T-helper 2 cell (primary cell): ENCODE measurements at regions not wholly inside any gene's neighbourhood (a gene's known extent, or its start where the extent isn't known, plus 50 kb on each side); places are given as distances from the start of the nearest gene placed in this dataset.

Experiments
- DNase-seq, 5 experiments: peaks; one replicate each; pipeline versions ENCODE4 v3.0.0 to v3.0.0-alpha.2; 2012 to 2022

GRCh38 chr20:58109126-58109880 lies 119.2 kb downstream of the ANKRD60 start:
- no peak for DNase-seq

DNA sequence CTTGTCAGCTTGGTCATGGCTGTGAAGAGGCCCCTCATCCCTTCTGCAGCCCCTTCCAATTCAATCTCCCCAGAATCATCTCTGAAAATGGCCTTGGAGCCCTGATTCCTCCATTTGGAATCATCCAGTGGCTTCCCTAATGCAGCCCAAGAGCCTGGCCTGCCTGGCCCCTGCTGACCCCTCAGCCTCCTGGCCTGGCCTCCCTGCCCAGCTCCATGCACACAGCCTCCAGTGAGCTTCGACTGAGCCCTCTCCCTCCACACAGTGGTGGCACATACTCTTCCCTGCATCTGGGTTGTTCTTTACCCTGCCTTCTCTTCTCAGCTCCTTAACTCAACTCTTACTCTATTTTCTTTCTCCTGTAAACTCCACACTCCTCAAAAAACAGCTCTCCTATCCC lies 120.9 kb downstream of the ANKRD60 start:
- no peak for DNase-seq

DNA sequence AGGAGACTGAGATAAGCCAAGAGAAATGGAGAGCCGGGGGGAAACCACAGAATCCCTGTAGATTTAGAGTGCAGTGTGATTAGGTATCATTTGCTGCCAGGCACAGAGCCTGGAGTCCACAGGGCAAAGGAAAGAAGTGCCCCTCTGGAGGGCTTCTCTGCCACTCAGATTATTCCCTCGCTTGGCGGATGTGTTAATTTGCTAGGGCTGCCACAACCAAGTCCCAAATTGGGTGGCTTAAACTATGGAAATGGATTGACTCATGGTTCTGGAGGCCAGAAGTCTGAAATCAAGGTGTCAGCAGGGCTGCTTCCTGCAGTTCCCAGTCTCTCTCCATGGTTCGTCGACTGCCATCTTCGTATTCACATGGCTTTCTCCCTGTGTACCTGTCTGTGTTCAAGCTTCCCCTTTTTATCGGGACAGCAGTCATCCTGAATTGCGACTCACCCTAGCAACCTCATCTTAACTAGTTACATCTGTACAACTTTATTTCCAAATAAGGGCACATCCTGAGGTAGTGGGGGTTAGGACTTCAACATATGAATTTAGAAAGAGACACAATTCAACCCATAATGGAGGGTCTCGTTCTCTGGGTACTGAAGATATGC lies 122.2 kb downstream of the ANKRD60 start:
- no peak for DNase-seq

DNA sequence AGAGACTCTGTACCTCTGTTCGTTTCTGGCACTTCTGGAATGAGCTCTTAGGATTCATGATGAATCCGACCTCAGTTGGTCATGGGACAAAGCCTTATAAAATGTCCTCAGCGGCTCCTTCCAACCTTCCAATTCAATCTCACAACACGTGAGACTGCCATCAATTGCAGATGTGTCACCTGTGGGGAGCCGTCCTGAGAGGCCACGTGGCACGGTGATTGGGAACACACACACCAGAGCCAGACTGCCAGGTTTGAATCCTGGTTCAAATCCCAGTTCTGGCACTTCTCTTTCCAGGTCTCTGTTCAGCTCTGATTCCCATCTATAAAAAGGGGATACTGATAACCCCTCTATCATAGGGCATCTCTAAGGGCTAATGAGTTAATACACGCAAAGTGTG lies 124.5 kb downstream of the ANKRD60 start:
- DNase-seq = no peak

DNA sequence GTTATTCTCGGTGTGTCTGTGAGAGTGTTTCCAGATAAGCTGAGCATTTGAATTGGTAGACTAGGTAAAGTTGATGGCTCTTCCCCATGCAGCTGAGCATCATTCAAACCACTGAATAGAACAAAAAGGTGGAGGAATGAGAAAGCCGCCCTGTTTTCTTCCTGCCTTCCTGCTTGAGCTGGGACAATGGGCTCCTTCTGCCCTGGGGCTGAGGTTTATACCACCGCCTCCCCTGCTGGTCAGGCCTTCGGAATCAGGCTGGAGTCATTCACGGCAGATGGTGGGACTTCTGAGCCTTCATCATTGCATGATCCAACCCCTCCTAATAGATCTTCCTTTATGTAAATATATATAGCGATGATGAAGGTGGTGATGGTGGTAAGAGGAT lies 124.9 kb downstream of the ANKRD60 start:
- DNase-seq = no peak

- DNase-seq = no peak
Observed at GRCh38 chr20:58102744-58103516, 125.5 kb downstream of the ANKRD60 start.

GRCh38 chr20:58102261-58102660 lies 126.2 kb downstream of the ANKRD60 start:
- DNase-seq = no peak

DNA sequence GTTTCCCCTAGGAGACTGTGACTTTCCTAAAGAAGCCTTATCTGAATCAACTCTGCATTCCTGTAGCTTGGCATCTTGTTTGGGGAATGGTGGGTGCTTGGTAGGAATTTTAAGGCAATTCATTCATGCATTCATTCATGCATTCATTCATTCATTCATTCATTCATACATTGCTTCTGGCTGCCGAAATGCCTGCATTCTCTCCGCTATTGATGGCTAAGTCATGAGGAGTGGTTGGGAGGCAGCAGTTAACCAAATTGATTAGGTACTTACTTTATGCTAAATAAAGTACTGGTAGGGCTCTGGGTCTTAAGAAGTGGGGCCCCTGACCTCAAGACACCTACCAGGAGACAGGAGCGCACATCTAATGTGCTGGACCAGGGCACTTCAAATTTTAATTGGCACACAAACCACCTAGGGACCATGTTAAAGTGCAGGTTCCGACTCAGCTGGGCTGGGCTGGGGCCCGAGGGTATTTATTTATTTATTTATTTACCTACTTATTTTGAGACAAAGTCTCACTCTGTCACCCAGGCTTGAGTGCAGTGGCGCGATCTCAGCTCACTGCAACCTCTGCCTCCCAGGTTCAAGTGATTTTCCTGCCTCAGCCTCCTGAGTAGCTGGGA lies 127.6 kb downstream of the ANKRD60 start:
- no peak for DNase-seq

DNA sequence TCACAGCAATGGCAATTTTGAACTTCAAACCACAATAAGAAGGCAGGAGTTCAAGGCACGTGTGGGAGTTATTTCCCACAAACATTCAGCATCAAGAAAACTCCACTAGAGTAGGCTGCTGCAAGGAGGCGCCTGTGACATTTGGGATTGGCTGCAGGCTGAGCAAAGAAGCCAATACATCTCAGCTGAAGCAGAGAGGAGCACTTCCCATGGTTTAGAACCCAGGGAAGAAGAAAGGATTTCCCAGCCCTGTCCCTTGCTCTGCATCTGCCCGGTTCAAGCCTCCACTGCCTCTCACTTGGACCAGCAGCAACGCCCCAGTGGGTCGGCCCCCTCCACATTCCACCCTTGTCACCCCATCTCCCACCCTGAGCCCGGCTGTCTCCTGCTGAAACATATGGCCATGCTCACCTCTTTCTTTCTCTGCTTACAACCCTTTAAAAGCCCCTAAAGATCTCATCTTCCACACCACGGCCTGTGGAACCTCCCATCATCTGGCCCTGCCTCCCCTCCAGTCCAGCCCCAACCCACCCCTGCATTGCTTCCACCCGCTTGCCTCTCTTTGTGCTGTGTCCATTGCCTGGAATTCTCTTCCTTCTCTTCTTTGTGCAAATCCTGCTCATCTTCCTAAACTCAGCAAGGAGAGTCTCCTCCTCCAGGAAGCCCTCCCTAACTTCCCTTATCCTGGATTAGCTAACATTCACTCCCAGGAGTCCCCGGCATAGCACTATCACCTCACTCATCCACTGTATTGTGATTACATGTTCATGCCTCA lies 128.3 kb downstream of the ANKRD60 start:
- DNase-seq = no peak

GRCh38 chr20:58099291-58099935 lies 129.0 kb downstream of the ANKRD60 start:
- no peak for DNase-seq

DNA sequence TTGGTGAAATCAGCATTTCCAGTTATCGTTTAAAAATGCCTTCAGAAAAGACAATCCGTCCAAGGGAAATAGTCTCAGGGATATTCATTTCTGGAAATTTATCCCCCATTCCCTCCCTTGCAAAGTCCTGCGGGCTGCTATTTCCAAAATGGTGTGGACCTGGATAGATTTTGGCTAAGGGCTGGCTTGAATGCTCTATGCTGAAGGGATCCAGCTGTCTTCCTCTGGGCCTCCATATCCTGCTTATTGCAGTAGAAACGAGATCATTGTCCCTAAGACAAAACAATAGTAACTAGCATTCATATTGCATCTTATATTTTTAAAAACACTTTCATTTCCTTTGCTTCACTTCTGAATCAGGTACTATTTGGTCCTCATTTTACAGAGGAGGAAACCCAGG lies 129.9 kb downstream of the ANKRD60 start:
- no peak for DNase-seq

- no peak for DNase-seq
Observed at GRCh38 chr20:58097943-58098342, 130.5 kb downstream of the ANKRD60 start.

GRCh38 chr20:58097429-58097828 lies 131.0 kb downstream of the ANKRD60 start:
- DNase-seq = no peak

GRCh38 chr20:58096880-58097423 lies 131.5 kb downstream of the ANKRD60 start:
- no peak for DNase-seq

GRCh38 chr20:58094698-58095097 lies 133.8 kb downstream of the ANKRD60 start:
- DNase-seq = no peak

GRCh38 chr20:58094160-58094559 lies 134.3 kb downstream of the ANKRD60 start:
- no peak for DNase-seq

- DNase-seq = no peak
Observed at GRCh38 chr20:58092871-58093270, 135.6 kb downstream of the ANKRD60 start.

DNA sequence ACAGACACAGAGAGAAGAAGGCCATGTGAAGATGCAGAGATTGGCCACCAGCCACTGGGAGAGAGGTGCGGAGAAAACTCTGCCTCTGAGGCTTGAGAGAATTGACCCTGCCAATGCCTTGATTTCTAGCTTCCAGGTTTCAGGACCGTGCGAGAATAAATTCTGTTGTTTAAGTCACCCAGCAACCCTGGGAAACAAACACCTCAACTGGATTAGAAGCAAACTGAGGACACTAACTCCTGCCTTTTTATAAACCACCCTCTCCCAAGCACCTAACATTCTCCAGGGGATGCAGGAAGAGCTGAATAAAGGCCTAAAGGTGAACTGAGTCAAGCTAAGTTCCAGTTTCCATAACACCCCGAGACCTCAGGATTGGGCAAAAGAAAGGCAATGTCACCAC lies 136.1 kb downstream of the ANKRD60 start:
- no peak for DNase-seq

GRCh38 chr20:58091810-58092209 lies 136.6 kb downstream of the ANKRD60 start:
- DNase-seq = no peak

DNA sequence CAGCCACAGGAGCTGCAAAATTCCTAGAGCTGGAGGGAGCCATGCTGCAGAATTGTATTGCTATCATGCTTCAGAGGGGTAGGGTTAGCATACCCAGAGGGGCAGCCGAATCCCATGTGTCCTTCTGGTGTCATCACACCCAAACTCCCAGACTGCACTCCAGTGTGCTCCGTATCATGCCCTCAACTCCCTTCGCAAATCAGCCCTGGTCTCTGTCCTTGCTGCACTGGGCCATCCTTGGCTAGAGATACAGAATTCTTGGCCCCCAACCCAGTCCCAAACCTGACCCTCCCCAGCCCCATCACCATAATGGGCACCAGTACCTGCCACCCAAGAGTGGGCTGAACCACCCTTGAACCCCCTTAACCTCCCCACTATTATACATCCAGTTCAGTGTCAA lies 138.3 kb downstream of the ANKRD60 start:
- no peak for DNase-seq

GRCh38 chr20:58088625-58089024 lies 139.8 kb downstream of the ANKRD60 start:
- no peak for DNase-seq

DNA sequence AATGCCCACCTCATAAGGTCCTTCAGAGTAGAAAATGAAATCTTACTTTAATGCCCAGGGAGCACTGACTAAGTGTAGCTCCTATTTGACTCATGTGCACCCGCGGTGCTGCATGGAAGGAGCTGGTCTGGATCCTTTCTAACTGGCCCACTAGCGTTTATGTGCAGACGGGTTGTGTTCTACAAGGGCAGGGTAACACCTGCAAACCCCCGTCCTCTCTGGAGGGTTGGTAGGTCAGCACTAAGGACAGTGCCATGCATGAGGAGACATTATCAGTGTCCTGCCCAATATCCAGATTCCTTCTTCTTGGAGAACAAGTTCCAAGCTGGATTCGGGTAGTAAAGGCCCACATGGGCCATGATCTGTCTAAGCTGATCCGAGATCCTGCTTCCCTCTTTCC lies 140.3 kb downstream of the ANKRD60 start:
- DNase-seq = no peak
